HCT116 (cell line): ENCODE measurements at regions not wholly inside any gene's neighbourhood (a gene's known extent, or its start where the extent isn't known, plus 50 kb on each side); places are given as distances from the start of the nearest gene placed in this dataset.

Experiments
- ATAC-seq: fragments of 200-7000 bp; cut with Tn5 transposase; 2 replicates; pipeline ENCODE4 v1.9.1; 2020; ENCODE audit warnings: mild to moderate bottlenecking, moderate library complexity
- BruUV-seq: library from RNA; stranded (reverse); fragments of 400-500 nt; replicated peaks from 2 replicates; lab custom pipeline; 2021; lab: Mats Ljungman, UMichigan
- CTCF ChIA-PET: fragments of 300-600 bp; sonication (Branson Sonifier 250); formaldehyde crosslinking; loops from one replicate; lab custom pipeline; 2021; ENCODE audit warnings: antibody characterized with exemption; lab: Charles Lee
- POLR2A ChIA-PET: fragments of 300-600, 350-600 bp; sonication (Branson Sonifier 250); formaldehyde crosslinking; loops from one replicate; lab custom pipeline; 2021; ENCODE audit warnings: antibody characterized with exemption; lab: Charles Lee
- RAD21 ChIA-PET, 2 experiments: fragments of 300-600 bp; sonication (Branson Sonifier 250); formaldehyde crosslinking; loops; one replicate each; lab custom pipeline; 2023; ENCODE audit warnings: low total read pairs in 2 of 2; ENCODE audit not compliant: uncharacterized antibody in 2 of 2, unreplicated experiment in 2 of 2, low non-redundant PET in 1 of 2; lab: Charles Lee
- DNase-seq: peaks from one replicate; pipeline ENCODE4 v3.0.0-alpha.2; 2010; ENCODE audit warnings: low read depth, low spot score
- H2AFZ ChIP-seq: fragments of 200-600 bp; shearing (Covaris generic), sonication (generic); 2 replicates; pipeline ENCODE4 v1.6.1; 2017; ENCODE audit warnings: low read depth, mixed run types, mixed read lengths, antibody characterized with exemption, low read length; ENCODE audit not compliant: poor library complexity, severe bottlenecking
- H3K27ac ChIP-seq: 2 replicates; pipeline ENCODE4 v1.5.1; 2012; ENCODE audit warnings: low read depth, low read length
- H3K27me3 ChIP-seq: fragments of 200-600 bp; sonication (generic); 2 replicates; pipeline ENCODE4 v1.6.1; 2016; ENCODE audit warnings: mixed run types, low read length, mixed read lengths; ENCODE audit not compliant: insufficient read depth
- H3K36me3 ChIP-seq, 2 experiments: fragments of 200-500 bp in 1 of 2; fragments of 200-600 bp in 1 of 2; sonication (Bioruptor generic) in 1 of 2; sonication (generic) in 1 of 2; 2 replicates each; pipeline versions ENCODE4 v1.5.1 to v1.6.1; 2014 to 2016; ENCODE audit warnings: low read length in 2 of 2, inconsistent platforms in 1 of 2, mixed read lengths in 1 of 2, mixed run types in 1 of 2; ENCODE audit not compliant: insufficient read depth in 2 of 2, control insufficient read depth in 1 of 2
- H3K4me1 ChIP-seq, 2 experiments: fragments of 200-600 bp in 1 of 2; sonication (generic) in 1 of 2; 2 replicates each; pipeline versions ENCODE4 v1.5.1 to v1.6.1; 2012 to 2017; ENCODE audit warnings: low read length in 2 of 2, inconsistent platforms in 1 of 2, mild to moderate bottlenecking in 1 of 2, mixed read lengths in 1 of 2, mixed run types in 1 of 2, moderate library complexity in 1 of 2; ENCODE audit not compliant: insufficient read depth in 2 of 2, control insufficient read depth in 1 of 2
- H3K4me2 ChIP-seq: fragments of 200-600 bp; sonication (generic); 2 replicates; pipeline ENCODE4 v1.6.1; 2017; ENCODE audit warnings: mixed run types, low read length, mixed read lengths
- H3K4me3 ChIP-seq, 2 experiments: fragments of 200-600 bp in 1 of 2; sonication (generic) in 1 of 2; replicated peaks in 1 of 2; 2 replicates each; pipeline ENCODE4 v1.5.1; 2011 to 2016; ENCODE audit warnings: low read length in 2 of 2, control low read depth in 1 of 2, low read depth in 1 of 2, mild to moderate bottlenecking in 1 of 2, mixed read lengths in 1 of 2, mixed run types in 1 of 2
- H3K79me2 ChIP-seq: fragments of 200-600 bp; sonication (generic); 2 replicates; pipeline ENCODE4 v1.6.1; 2017; ENCODE audit warnings: mild to moderate bottlenecking, mixed run types, low read length, moderate library complexity, mixed read lengths; ENCODE audit not compliant: insufficient read depth
- H3K9ac ChIP-seq: fragments of 200-600 bp; sonication (generic); 2 replicates; pipeline ENCODE4 v1.6.1; 2016; ENCODE audit warnings: low read length, mixed read lengths
- H3K9me2 ChIP-seq: fragments of 200-600 bp; sonication (generic), shearing (Covaris generic); 2 replicates; pipeline ENCODE4 v1.6.1; 2017; ENCODE audit warnings: mixed run types, mild to moderate bottlenecking, moderate library complexity; ENCODE audit not compliant: insufficient read depth
- H3K9me3 ChIP-seq, 2 experiments: fragments of 200-500 bp in 1 of 2; fragments of 200-600 bp in 1 of 2; sonication (Bioruptor generic) in 1 of 2; sonication (generic) in 1 of 2; 2 replicates each; pipeline ENCODE4 v1.6.1; 2014 to 2017; ENCODE audit warnings: low read length in 2 of 2, mixed read lengths in 2 of 2, inconsistent platforms in 1 of 2, low read depth in 1 of 2, mild to moderate bottlenecking in 1 of 2, mixed run types in 1 of 2, moderate library complexity in 1 of 2; ENCODE audit not compliant: control insufficient read depth in 1 of 2, insufficient read depth in 1 of 2
- H4K20me1 ChIP-seq: fragments of 200-600 bp; sonication (generic), shearing (Covaris generic); 2 replicates; pipeline ENCODE4 v1.6.1; 2017; ENCODE audit warnings: mixed run types, mild to moderate bottlenecking, moderate library complexity; ENCODE audit not compliant: insufficient read depth
- ATF3 ChIP-seq: IDR thresholded peaks from 2 replicates; pipeline ENCODE4 v1.6.1; 2012
- CBX3 ChIP-seq: IDR thresholded peaks from 2 replicates; pipeline ENCODE4 v1.6.1; 2012; ENCODE audit warnings: low read depth
- CEBPB ChIP-seq: IDR thresholded peaks from 2 replicates; pipeline ENCODE4 v1.6.1; 2012; ENCODE audit warnings: low read depth
- CTCF ChIP-seq, 3 experiments: fragments of 200-600 bp in 1 of 3; sonication (generic) in 1 of 3; IDR thresholded peaks in 2 of 3; conservative IDR thresholded peaks in 1 of 3; 2 replicates each; pipeline ENCODE4 v1.5.1; 2012 to 2017; ENCODE audit warnings: low read depth in 2 of 3, low read length in 2 of 3, antibody characterized with exemption in 1 of 3, borderline replicate concordance in 1 of 3, control low read depth in 1 of 3, mild to moderate bottlenecking in 1 of 3, mixed read lengths in 1 of 3, mixed run types in 1 of 3, moderate library complexity in 1 of 3; ENCODE audit not compliant: insufficient read depth in 1 of 3
- EZH2 ChIP-seq: fragments of 200-600 bp; sonication (generic); IDR thresholded peaks from 2 replicates; pipeline ENCODE4 v1.6.1; 2017; ENCODE audit warnings: antibody characterized with exemption, mixed run types
- EZH2phosphoT487 ChIP-seq: fragments of 200-600 bp; IDR thresholded peaks from 2 replicates; pipeline ENCODE4 v1.6.1; 2018; ENCODE audit warnings: antibody characterized with exemption, borderline replicate concordance
- JUND ChIP-seq: IDR thresholded peaks from 2 replicates; pipeline ENCODE4 v1.6.1; 2012
- MAX ChIP-seq: IDR thresholded peaks from 2 replicates; pipeline ENCODE4 v1.6.1; 2012
- POLR2A ChIP-seq: IDR thresholded peaks from 2 replicates; pipeline ENCODE4 v1.7.0; 2011; ENCODE audit warnings: borderline replicate concordance; ENCODE audit not compliant: insufficient read depth, insufficient read length; ENCODE audit errors: extremely low read depth
- POLR2AphosphoS5 ChIP-seq: IDR thresholded peaks from 2 replicates; pipeline ENCODE4 v1.6.1; 2011; ENCODE audit warnings: mild to moderate bottlenecking, low read depth, low read length, moderate library complexity
- REST ChIP-seq: IDR thresholded peaks from 2 replicates; pipeline ENCODE4 v1.6.1; 2012; ENCODE audit warnings: low read depth
- SIN3A ChIP-seq: IDR thresholded peaks from 2 replicates; pipeline ENCODE4 v1.6.1; 2012; ENCODE audit warnings: low read depth
- TCF7L2 ChIP-seq: IDR thresholded peaks from 2 replicates; pipeline ENCODE4 v1.7.0; 2011; ENCODE audit warnings: borderline replicate concordance, inconsistent platforms; ENCODE audit not compliant: insufficient read depth, insufficient read length; ENCODE audit errors: extremely low read depth
- ZBTB33 ChIP-seq: IDR thresholded peaks from 2 replicates; pipeline ENCODE4 v1.6.1; 2011; ENCODE audit warnings: mild to moderate bottlenecking, low read length, moderate library complexity; ENCODE audit not compliant: insufficient replicate concordance; ENCODE audit errors: extremely low read depth
- ZFX ChIP-seq: fragments of 450-650 bp; IDR thresholded peaks from 2 replicates; pipeline ENCODE4 v1.6.1; 2017
- ZNF274 ChIP-seq: fragments of 200-500 bp; sonication (Bioruptor generic); IDR thresholded peaks from 2 replicates; pipeline ENCODE4 v1.6.1; 2014; ENCODE audit warnings: mild to moderate bottlenecking, low read depth, low read length, inconsistent platforms
- intact Hi-C: fragments of 100-400 bp; cut with micrococcal nuclease; formaldehyde crosslinking; loops from 2 replicates; pipeline ENCODE4 v1.10.0; 2022

- Histone ChIP-seq H3K9ac (no peak overlapping the region), H2AFZ (no peak overlapping the region), H3K4me3 (no peak overlapping the region), H3K4me1 (no peaks in the 10 kb centered on the region), H4K20me1 (no peaks in the 10 kb centered on the region), H3K4me2 (no peak overlapping the region), H3K27ac (no peak overlapping the region), H3K79me2 (no peaks in the 10 kb centered on the region), H3K9me3 (no peaks in the 10 kb centered on the region), H3K36me3 (no peaks in the 10 kb centered on the region), H3K27me3 (no peaks in the 10 kb centered on the region), H3K9me2 (no peaks in the 10 kb centered on the region)
- RAD21 ChIA-PET = no interaction called here
- CTCF ChIA-PET = no interaction called here
- ATAC-seq (no peak), DNase-seq (no peak)
- no TSS peak for BruUV-seq
- intact Hi-C loops = no loop called here
- POLR2A ChIA-PET = no interaction called here
- TF ChIP-seq POLR2A (no peak), SIN3A (no peak), ZBTB33 (no peak), ZNF274 (no peak), EZH2 (no peak), ATF3 (no peak), REST (no peak), EZH2phosphoT487 (no peak), TCF7L2 (no peak), CTCF (IDR thresholded peaks at IDR 0.05 in 2 of 3, conservative IDR thresholded peaks at IDR 0.05 in 1 of 3; ENCODE audit: borderline replicate concordance in 1 of 3, insufficient read depth in 1 of 3, low read depth in 2 of 3, low read length in 2 of 3) (no peak), CEBPB (no peak), ZFX (no peak), CBX3 (no peak), POLR2AphosphoS5 (no peak), MAX (no peak), JUND (no peak)
- TF ChIP-seq, all 23 proteins: peak for 0
Measured at GRCh38 chr1:190858140-190858539, 380.5 kb upstream of the BRINP3 start.
